ENCODE measurements at regions not wholly inside any gene's neighbourhood (a gene's known extent, or its start where the extent isn't known, plus 50 kb on each side); places are given as distances from the start of the nearest gene placed in this dataset.
"Not testable (repeated sequence)": the region's sequence is repeated elsewhere in the genome, so short reads cannot be mapped to it uniquely, and the experiment has no call there.

DNA sequence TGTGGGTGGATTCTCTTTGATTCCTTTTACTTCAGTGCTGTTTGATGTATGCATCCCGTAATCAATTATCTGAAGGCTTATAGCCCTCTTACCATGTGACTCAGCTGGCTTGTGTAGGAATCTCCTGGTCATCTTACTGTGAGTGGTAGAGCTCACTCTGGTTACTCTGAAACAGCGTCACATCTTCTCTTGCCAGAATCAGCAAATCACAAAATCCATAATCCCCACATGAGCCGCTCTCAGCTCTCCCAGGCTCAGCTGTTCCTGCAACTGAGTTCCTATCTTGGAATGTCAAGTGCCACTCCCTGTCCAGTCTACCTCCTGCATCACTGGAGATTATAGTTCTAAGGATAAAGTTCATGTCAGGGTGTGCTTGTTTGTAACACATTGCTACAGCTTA is 278.0 kb downstream of the FBXO8 start:
- no peak for DNase-seq

DNA sequence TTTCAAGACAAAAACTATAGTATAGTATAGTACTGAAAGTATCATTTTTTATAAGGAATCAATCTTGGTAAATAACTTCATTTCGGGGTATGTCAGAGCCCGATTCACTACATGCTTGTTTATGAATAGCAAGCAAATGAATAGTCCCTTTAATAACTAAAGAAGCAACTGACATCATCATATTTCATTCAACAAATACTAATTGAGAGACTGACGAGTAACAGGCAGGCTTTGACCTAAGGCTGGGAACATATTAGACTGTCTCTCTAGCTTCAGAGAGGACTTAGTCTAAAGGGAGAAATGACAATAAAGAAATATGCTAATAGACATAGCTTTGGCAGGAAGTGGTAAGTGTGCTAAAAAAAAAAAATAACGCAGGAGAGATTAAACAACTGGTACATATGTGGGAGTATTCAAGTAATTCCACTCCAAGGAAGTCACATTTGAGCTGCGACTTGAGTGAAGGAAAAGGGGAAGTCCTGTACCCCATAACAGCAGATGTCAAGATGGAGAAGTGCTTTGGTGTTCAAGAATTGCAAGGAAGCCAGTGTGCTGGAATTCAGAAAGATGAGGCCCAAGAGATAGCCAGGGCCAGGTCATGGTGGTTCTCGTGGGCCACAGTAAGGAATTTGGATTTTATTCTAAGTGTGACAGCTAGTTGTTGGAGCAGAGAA is 284.9 kb downstream of the FBXO8 start:
- DNase-seq, result peak; percentile 94 to 95

GRCh38 chr4:173995779-173996178 is 287.7 kb downstream of the FBXO8 start:
- DNase-seq, result not testable (repeated sequence)

GRCh38 chr4:173991814-173992213 is 291.7 kb downstream of the FBXO8 start:
- DNase-seq, result no peak

DNA sequence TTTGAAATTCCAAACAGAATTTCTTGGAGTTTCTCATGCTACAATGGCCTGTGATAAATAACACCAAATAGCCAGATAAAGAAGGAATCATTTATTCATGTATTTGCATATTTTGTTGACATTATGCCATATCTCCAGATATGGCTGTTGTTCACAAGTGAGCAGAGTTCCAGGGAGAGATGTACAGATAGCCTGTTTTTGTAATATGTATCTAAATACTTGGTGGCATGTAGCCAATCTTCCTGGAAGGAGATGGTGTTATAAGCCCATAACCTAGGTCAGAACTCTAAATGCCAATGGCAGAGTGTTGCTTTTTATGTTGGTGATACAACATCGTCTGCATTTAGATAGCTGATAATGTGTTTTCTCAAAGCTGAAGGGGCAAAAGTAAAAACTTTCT is 292.2 kb downstream of the FBXO8 start:
- DNase-seq, result no peak

DNA sequence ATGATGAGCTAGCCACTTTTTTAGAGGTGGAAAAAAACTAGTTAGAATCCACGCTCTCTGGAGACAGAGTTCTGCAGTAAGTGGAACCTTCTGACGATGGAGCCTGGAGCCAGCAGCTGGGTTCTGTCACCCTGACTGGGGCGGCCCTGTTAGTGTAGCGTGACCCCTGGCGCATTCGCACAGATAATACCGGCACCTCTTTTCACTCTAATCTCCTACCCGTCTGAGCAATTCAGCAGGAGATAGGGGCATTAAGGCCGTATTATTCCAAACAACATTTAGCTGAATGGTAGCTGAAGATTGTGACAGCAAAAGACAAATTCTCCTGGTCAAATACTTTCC is 292.6 kb downstream of the FBXO8 start:
- no peak for DNase-seq

GRCh38 chr4:173990126-173990868 is 293.2 kb downstream of the FBXO8 start:
- DNase-seq, result peak; percentile 53 to 55

DNA sequence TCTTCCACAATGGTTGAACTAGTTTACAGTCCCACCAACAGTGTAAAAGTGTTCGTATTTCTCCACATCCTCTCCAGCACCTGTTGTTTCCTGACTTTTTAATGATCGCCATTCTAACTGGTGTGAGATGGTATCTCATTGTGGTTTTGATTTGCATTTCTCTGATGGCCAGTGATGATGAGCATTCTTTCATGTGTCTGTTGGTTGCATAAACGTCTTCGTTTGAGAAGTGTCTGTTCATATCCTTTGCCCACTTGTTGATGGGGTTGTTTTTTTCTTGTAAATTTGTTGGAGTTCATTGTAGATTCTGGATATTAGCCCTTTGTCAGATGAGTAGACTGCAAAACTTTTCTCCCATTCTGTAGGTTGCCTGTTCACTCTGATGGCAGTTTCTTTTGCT is 319.9 kb downstream of the FBXO8 start:
- DNase-seq, result not testable (repeated sequence)

GRCh38 chr4:173960398-173960797 is 323.1 kb downstream of the FBXO8 start:
- no peak for DNase-seq

- DNase-seq, result peak; percentile 15 to 29
Measured at GRCh38 chr4:173958445-173958844, 325.0 kb downstream of the FBXO8 start.

- no peak for DNase-seq
Measured at GRCh38 chr4:173943547-173943946, 339.9 kb downstream of the FBXO8 start.

DNA sequence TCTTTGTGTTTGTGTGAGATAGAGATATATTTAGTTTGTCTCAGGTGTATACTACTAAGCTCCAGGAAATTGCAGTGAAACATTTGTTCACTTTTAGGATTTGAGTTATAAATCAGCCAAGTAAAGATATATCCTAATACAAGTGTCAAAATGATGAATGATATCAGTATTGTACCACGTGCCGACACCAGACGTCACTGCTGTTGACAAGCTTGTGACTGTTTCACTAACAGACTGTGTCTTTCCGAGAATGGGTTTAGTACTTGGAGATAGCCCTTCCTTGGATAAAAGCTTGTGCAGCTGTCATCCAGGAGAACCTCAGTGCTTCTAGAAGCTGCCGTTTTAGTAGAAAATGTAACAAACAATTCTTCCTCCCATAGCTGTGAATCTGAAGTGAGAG is 343.3 kb downstream of the FBXO8 start:
- no peak for DNase-seq

DNA sequence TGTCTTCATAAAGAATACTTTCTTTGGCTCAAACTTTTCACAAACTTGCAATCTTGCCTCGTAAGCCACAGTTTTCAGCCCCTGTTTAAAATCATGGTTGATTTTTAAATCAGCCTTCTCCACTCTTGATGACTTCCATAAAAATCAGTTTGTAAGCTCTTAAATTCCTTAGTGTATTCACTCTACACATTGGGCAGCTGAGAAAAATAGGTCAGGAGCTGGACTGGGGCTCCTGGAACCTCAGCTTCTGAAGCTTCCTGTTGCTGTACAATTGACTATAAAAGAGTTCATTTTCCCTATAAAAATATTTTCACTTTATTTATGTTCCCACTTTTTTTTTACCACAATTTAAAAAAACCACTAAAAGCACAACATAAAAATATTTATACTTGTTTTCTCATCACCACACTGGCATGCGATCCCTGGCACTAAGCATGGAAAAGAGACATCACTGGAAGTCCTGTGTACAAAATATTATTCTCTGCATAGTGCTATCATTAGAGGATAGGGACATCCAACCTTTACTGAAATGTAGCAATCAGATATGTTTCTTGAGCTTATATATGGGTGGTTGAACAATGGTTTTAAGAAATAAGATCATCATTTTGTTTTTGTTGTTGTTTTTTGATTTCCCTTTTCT is 345.7 kb downstream of the FBXO8 start:
- no peak for DNase-seq

DNA sequence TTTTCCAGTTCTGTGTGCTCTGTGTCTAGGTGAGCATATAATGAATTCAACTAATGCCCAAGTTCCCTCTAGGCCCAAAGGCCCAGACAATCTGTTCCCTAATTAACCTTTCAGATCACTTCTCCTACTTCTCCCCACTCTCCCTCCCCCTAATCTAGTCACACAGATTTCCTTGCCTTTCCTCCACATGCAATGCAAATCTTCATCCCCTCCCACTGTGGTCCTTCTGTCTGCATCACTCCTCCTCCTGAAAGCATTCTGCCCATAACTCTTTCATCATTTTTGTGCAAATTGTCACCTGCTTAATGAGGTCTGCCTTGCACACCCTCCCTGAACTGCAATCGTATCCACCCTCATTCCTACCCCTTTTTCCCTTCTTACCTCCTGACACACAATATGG is 346.6 kb downstream of the FBXO8 start:
- DNase-seq, result no peak

- DNase-seq, result no peak
Measured at GRCh38 chr4:173935622-173936405, 347.7 kb downstream of the FBXO8 start.

DNA sequence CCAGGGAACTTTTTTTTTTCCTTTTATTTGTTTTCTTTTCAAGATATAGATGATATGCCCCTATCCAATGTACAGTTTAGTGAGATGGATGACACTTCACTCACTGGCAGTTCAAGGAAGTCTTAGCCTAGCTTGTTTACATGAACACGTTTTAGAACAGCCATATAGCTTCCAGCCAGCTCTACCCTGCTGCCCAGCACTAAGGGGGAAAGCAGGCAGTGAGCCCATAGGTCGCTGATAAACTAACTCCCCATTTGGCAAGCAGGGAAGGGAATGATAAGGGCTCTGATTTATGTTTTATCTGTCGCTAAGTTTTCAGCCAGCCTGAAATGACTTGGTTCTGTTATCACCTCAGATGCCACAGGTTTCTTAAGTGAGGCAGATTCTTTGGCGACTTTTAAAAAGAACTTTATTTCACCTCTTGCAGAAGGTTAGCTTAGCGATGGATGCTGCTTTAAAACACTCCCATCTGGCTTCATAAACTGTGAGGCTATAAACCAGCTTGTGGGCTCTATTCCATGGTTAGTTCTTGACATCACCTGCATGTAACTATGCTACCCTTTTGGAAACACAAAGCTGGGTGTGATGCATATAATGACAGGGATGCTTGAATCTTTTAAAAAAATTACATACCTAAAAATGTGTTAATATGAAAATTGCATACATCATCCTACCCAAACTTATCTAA is 348.4 kb downstream of the FBXO8 start:
- no peak for DNase-seq

- no peak for DNase-seq
Measured at GRCh38 chr4:173934201-173934600, 349.3 kb downstream of the FBXO8 start.

- DNase-seq, result no peak
Measured at GRCh38 chr4:173932701-173933100, 350.8 kb downstream of the FBXO8 start.

- no peak for DNase-seq
Measured at GRCh38 chr4:173930329-173930967, 353.0 kb downstream of the FBXO8 start.

DNA sequence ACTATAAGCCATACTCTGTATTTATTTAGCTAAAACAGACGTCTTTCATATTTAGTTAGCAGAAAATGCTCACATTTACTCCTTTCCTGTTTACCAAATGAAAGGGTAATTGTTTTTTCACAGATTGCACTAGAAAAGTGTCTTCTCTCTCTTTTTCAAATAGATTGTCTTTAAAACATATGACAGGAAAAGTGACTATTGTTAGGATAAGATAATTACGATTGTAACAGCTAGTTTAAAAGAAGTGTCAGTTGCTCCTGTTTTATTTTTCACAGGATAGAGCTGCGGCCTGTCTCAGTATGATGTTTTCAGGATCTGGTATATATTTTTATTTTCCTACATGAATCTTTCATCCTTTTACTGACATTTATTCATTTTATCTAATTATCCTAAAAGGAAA is 353.5 kb downstream of the FBXO8 start:
- DNase-seq, result no peak

DNA sequence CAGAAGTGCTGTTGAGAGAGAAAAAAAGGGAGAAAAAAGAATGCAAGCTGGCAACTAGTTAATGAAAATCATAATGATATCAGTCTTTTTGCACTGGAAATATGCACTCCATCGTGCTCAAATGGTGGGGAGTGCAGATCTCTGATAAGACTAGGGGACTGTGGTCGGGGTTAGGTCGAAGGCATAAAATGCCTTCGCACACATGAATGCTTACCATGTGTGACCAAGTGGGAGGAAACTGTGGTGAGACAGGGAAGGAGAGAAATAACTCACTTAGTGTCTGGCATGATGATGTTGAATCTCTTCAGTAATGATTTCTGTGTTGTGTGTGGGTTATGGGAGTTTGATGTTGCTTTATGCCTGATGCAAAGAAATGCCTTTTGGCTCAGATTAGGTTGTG is 358.9 kb downstream of the FBXO8 start:
- peak; percentile 68 to 76 for DNase-seq

DNA sequence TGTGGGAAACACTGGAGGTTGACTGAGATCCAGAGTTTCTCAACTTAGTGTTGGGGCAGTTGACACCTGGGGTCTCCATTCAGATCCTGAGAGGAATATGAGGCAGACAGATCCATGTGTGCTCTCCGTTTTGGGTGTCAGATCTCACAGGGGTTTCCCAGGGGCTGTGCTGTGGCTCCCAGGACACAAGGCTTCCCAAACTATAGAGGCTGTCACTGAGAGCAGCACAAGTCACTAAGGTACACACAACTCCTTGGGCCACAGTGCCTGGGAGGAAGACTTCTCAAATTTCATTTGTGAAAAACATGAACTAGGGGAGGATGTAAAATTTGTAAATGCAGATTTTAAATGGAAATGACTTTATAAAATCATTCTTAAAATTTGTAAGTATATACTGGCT is 363.6 kb downstream of the FBXO8 start:
- no peak for DNase-seq

Measured in Kasumi-1 (cell line).